ENCODE measurements at regions not wholly inside any gene's neighbourhood (a gene's known extent, or its start where the extent isn't known, plus 50 kb on each side); places are given as distances from the start of the nearest gene placed in this dataset.

DNA sequence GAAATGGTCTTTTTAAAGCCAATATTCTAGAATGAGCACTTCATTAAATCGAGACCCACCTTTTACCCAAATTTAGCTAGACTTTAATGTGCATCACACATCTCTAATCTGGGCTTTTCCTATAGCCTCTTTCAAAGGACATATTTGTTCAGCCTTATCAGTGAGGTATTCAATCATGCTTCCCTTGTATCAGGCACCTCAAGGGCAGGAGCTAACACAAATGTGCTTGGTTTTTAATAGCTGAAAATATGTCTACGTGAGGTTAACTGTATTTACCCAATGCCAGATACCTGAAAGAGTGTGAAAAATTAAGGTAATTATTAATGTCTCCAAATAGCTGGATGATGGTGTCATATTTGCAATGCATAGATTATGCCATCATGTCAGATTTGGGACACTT, 203.9 kb downstream of the SNX10 start:
- Histone ChIP-seq H2AFZ (no peak overlapping the region), H3K4me2 (no peak overlapping the region), H3K9me2 (ENCODE audit: insufficient read depth) (no peaks in the 10 kb centered on the region), H3K27me3 (ENCODE audit: insufficient read depth, low read depth) (no peaks in the 10 kb centered on the region), H4K20me1 (ENCODE audit: insufficient read depth) (no peaks in the 10 kb centered on the region), H3K4me1 (replicated peaks; ENCODE audit: insufficient read depth) (0 out of 2 replicates have a peak, but pooled peaks cover 6% of the 10 kb centered on the region), H3K9me3 (ENCODE audit: insufficient read depth, low read depth) (0 out of 2 replicates have a peak, but pooled peaks cover 4% of the 10 kb centered on the region), H3F3A (ENCODE audit: insufficient read depth, low read depth) (no peaks in the 10 kb centered on the region), H3K36me3 (ENCODE audit: low read depth) (no peaks in the 10 kb centered on the region), H3K79me2 (ENCODE audit: low read depth) (no peaks in the 10 kb centered on the region), H3K4me3 (no peak overlapping the region), H3K27ac (no peak overlapping the region)
- POLR2A ChIA-PET (ENCODE audit: unreplicated experiment): no interaction called here
- TF ChIP-seq EZH2 (IDR thresholded peaks at IDR 0.05; ENCODE audit: low read depth): no peak
- TF ChIP-seq, protein P1, sequence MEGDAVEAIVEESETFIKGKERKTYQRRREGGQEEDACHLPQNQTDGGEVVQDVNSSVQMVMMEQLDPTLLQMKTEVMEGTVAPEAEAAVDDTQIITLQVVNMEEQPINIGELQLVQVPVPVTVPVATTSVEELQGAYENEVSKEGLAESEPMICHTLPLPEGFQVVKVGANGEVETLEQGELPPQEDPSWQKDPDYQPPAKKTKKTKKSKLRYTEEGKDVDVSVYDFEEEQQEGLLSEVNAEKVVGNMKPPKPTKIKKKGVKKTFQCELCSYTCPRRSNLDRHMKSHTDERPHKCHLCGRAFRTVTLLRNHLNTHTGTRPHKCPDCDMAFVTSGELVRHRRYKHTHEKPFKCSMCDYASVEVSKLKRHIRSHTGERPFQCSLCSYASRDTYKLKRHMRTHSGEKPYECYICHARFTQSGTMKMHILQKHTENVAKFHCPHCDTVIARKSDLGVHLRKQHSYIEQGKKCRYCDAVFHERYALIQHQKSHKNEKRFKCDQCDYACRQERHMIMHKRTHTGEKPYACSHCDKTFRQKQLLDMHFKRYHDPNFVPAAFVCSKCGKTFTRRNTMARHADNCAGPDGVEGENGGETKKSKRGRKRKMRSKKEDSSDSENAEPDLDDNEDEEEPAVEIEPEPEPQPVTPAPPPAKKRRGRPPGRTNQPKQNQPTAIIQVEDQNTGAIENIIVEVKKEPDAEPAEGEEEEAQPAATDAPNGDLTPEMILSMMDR (conservative IDR thresholded peaks at IDR 0.05): no peak
- CTCF ChIA-PET: no interaction called here
- DNase-seq: no peak
- no TSS peak for BruUV-seq (replicated peaks)
- intact Hi-C loops (cut with micrococcal nuclease; ENCODE audit: unreplicated experiment): no loop called here

DNA sequence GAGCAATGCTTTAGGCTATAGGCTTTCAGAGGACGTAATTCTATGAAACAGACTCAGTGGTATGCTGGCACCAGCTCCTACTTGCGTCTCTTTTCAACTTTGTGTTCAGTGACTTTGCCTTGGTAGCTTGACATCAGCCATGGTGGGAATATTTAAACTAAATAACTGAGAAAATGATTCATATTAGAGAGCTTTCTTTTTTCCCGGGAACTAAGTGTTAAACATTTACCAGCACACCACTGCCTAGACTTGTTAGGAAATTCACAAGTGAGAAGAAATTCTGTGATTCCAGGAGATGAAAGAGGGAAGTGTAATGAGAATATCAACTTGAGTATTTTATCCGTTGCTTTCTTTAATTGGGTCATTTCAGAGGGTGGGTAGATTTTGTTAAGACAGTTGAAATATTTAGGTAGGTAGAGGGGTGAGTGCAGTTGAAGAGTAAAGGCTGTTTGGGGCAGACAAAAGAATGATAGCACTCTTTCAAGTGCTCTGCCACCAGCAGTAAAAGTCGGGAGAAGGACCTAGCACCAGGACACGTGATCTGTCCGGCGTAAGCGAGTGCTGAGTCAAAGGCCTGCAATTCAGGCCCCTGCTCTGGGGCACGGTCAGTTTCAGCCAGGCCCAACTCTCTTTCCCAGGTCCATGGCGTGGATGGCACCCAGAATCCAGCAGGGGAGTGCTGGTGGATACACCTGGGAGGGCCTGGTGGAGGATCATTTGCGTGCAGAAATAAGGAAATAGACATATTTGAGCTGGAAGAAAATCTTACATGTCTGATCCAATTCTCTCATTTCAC, 206.3 kb downstream of the SNX10 start:
- Histone ChIP-seq H4K20me1 (ENCODE audit: insufficient read depth) (no peaks in the 10 kb centered on the region), H3K79me2 (ENCODE audit: low read depth) (no peaks in the 10 kb centered on the region), H3K36me3 (ENCODE audit: low read depth) (no peaks in the 10 kb centered on the region), H3K9me3 (ENCODE audit: insufficient read depth, low read depth) (0 out of 2 replicates have a peak, but pooled peaks cover 5% of the 10 kb centered on the region), H3F3A (ENCODE audit: insufficient read depth, low read depth) (no peaks in the 10 kb centered on the region), H3K27me3 (ENCODE audit: insufficient read depth, low read depth) (no peaks in the 10 kb centered on the region), H2AFZ (no peak overlapping the region), H3K4me3 (no peak overlapping the region), H3K4me1 (replicated peaks; ENCODE audit: insufficient read depth) (no peaks in the 10 kb centered on the region), H3K9me2 (ENCODE audit: insufficient read depth) (no peaks in the 10 kb centered on the region), H3K4me2 (no peak overlapping the region), H3K27ac (no peak overlapping the region)
- intact Hi-C loops (cut with micrococcal nuclease; ENCODE audit: unreplicated experiment): no loop called here
- TF ChIP-seq, protein P1 (conservative IDR thresholded peaks at IDR 0.05): no peak
- no peak for TF ChIP-seq EZH2 (IDR thresholded peaks at IDR 0.05; ENCODE audit: low read depth)
- CTCF ChIA-PET: interaction anchor here (0.6 kb wide), 2 partner anchors 48 to 197 kb away, joined by 3 read pairs; no protein-coding TSS in a partner anchor
- BruUV-seq (replicated peaks): no TSS peak
- no peak for DNase-seq
- POLR2A ChIA-PET (ENCODE audit: unreplicated experiment): no interaction called here

DNA sequence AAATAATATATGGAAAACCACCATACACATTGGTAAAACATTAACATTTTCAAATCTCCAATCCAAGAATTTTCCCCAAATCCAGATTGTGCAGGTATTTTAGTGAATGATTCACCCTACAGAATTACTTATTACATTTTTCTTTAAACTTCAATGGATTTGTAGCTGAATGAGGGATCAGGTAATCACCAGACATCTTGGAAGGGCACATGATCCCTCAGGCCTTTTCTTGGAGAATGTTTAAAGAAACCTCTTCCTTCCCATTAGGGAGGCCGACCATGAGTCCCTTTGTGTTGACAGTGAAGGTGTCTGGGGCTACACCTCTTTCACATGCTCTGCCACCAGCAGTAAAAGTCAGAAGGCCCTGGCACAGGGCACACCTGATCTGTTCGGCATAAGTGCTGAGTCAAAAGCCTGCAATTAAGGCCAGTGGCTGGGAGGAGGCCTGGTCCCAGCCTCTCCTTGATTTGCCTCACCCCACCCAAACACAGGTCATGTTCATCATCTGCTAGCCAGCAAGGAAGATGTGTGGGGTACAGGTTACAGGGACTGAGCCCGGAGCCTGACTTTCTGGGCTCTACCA, 207.7 kb downstream of the SNX10 start:
- intact Hi-C loops (cut with micrococcal nuclease; ENCODE audit: unreplicated experiment): no loop called here
- CTCF ChIA-PET: no interaction called here
- Histone ChIP-seq H3K27me3 (ENCODE audit: insufficient read depth, low read depth) (no peaks in the 10 kb centered on the region), H3K4me3 (no peak overlapping the region), H3K79me2 (ENCODE audit: low read depth) (no peaks in the 10 kb centered on the region), H3K27ac (no peak overlapping the region), H3K9me2 (ENCODE audit: insufficient read depth) (no peaks in the 10 kb centered on the region), H3K9me3 (ENCODE audit: insufficient read depth, low read depth) (peaks cover 5% of the 10 kb centered on the region; the same call in 1 of the 2 replicates), H3F3A (ENCODE audit: insufficient read depth, low read depth) (no peaks in the 10 kb centered on the region), H4K20me1 (ENCODE audit: insufficient read depth) (no peaks in the 10 kb centered on the region), H2AFZ (no peak overlapping the region), H3K4me2 (no peak overlapping the region), H3K36me3 (ENCODE audit: low read depth) (no peaks in the 10 kb centered on the region), H3K4me1 (replicated peaks; ENCODE audit: insufficient read depth) (no peaks in the 10 kb centered on the region)
- TF ChIP-seq, protein P1 (conservative IDR thresholded peaks at IDR 0.05): no peak
- TF ChIP-seq EZH2 (IDR thresholded peaks at IDR 0.05; ENCODE audit: low read depth): no peak
- no peak for DNase-seq
- BruUV-seq (replicated peaks): no TSS peak
- POLR2A ChIA-PET (ENCODE audit: unreplicated experiment): no interaction called here
